Caki2 (cell line): ENCODE measurements at regions not wholly inside any gene's neighbourhood (a gene's known extent, or its start where the extent isn't known, plus 50 kb on each side); places are given as distances from the start of the nearest gene placed in this dataset.
"Not testable (repeated sequence)": the region's sequence is repeated elsewhere in the genome, so short reads cannot be mapped to it uniquely, and the experiment has no call there.

Experiments used
- DNase-seq: peaks from one replicate; pipeline ENCODE4 v3.0.0-alpha.2; 2015; ENCODE audit warnings: low read depth
- in situ Hi-C: cut with HindIII; loops from 2 replicates; pipeline ENCODE4 v1.10.0; 2016; ENCODE audit warnings: low sequenced_read_pairs, low pct_unique_long_range_greater_than_20kb, mixed read lengths

GRCh38 chr14:57013987-57014386, 203.7 kb upstream of the OTX2 start:
- DNase-seq = no peak
- in situ Hi-C loops = no loop called here

DNA sequence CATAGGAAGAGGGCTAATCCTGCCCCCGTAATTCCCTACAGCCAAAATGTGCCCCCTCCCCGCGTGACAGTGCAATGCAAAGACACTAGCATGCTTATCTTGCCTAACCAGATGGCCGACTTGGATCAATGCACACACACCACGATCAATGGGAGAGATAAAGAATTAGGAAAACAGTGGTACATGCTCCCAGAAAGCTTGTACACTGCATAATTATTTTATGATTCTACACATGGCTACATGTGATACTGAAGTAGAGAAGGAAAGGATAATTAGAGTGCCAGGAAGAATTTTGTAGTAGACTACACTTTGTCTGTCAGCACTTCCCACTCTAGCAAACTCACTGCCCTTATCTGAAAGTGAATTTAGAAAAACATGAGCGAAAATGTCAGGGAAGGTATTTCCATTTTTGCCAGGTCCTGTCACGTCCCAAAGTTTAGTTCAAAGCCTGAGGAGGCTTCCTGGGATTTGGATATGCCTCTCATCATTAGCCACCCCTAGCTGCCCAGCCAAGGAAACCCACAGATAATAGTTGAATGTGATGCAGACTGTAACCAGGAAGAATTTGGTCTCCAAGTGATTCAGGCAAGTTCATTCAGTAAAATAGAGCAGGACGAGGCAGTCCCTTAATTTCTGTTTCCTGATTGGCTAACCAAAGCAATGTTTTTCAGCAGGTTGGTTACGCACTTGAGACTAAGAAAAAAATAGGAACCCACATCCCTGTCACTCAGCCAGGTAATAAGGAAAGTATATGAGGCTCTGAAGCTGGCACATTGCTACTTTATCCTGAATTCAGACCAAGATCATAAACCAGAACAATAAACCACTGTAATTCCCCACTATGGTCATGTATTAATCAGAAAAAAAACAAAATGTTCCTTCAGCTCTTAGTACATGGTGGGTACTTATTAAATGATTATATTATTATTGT, 199.6 kb upstream of the OTX2 start:
- DNase-seq = no peak

DNA sequence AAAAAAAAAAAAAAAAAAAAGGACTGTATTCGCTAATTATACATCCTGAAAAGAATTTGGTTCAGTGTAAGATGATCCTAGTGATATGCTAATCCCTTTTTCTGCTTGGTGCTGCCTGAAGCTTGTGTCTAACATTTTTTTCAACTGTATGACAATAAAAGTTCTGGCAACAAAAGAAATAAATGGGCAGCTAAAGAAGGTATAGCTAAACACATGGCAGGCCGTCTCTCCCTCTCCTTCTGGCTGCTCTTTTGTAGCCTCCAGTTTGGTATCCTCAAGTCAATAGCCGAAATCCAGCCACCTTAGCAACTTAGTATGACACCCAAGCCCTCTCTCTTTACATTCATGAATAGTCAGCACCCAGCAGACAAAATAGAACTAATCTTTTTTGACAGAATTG, 198.3 kb upstream of the OTX2 start:
- in situ Hi-C loops = no loop called here
- DNase-seq = no peak

More for the DNA sequence above, 199.6 kb upstream of the OTX2 start:
- in situ Hi-C loops = no loop called here

- in situ Hi-C loops = no loop called here
- no peak for DNase-seq
Measured at GRCh38 chr14:56998728-56999127, 188.4 kb upstream of the OTX2 start.

GRCh38 chr14:56996721-56997399, 186.6 kb upstream of the OTX2 start:
- in situ Hi-C loops = no loop called here
- no peak for DNase-seq

DNA sequence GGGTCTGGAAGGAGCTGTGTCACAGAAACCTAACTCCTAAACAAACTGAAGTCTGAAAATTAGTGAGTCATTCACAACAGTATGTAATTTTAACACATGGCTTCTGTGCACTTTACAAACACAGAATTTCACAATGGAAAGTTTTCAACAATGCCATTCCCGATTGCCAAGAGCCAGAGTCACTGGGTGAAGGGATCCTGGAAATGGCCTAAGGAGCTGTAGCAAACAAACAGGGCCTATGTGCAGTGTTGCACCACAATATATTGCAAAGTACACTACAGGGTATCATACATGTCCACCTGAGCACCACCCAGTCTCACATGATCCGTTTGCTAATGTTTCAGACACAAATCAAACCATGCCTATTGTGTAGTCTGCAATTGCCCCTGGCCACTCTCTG, 184.7 kb upstream of the OTX2 start:
- in situ Hi-C loops = no loop called here
- no peak for DNase-seq

DNA sequence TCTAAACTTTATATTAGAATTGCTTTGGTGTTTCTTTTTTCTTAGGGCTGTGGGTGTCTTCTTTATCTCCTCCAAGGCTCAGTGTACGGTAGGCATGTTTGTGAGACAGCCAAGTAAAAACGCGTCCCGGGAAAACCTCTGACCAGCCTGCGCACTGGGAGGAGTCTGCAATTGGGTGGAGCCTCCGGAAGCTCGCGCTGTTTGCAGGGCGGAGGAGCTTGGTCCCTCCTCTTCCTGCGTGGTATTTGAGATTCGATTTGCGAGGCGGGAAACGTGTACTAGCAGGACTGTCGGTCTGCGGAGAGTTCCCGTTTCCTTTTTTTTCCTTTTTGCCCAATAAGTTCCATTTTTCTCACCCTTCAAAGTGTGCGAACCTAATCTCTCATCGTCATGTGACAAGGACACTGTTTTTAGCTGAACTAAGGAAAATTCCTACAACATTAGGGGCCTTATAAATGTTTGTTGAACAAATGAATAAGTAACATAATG, 182.1 kb upstream of the OTX2 start:
- no peak for DNase-seq
- in situ Hi-C loops = no loop called here

DNA sequence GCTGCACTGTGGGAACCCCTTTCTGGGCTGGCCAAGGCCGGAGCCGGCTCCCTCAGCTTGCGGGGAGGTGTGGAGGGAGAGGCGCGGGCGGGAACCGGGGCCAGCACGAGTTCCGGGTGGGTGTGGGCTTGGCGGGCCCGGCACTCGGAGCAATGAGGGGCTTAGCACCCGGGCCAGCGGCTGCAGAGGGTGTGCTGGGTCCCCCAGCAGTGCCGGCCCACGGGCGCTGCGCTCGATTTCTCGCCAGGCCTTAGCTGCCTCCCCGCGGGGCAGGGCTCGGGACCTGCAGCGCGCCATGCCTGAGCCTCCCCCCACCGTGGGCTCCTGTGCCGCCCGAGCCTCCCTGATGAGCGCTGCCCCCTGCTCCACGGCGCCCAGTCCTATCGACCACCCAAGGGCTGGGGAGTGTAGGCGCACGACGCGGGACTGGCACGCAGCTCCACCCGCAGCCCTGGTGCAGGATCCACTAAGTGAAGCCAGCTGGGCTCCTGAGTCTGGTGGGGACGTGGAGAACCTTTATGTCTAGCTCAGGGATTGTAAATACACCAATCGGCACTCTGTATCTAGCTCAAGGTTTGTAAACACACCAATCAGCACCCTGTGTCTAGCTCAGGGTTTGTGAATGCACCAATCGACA, 180.8 kb upstream of the OTX2 start:
- DNase-seq, in situ Hi-C loops: not testable (repeated sequence)

DNA sequence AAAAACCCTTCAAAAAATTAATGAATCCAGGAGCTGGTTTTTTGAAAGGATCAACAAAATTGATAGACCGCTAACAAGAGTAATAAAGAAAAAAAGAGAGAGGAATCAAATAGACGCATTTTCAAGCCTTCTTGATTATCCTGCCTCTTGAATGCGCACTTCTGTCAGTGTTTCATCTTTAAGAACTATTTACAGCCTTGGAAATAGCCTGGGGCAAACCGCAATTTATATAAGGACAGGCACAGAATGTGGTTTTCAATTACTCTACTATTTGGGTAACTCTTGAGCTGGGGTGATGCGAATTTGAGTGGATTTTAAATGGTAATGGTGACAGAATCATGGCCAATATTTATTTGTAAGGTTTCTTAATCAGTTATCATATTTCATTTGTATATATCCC, 179.1 kb upstream of the OTX2 start:
- DNase-seq = no peak
- in situ Hi-C loops = no loop called here

- in situ Hi-C loops = no loop called here
- DNase-seq = peak; percentile 1
Measured at GRCh38 chr14:56979936-56980335, 169.7 kb upstream of the OTX2 start.

DNA sequence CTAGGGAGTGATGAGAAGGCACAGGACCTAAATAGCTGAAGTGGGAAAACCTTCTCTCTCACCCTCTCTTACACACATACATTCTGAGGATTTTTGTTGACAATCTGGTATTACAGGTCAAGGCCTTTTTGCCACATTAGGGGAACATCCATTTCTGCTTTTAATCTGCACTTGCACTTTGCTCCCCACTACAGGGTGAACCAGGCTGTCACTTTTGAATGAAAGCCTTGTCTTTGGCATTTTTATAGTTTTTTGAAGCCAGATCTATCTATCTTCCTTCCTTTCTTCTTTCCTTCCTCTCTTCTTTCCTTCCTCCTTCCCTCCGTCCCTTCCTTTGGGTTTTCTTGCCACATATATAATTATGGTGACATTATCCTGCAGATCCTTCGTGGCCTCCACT, 165.9 kb upstream of the OTX2 start:
- DNase-seq = no peak
- in situ Hi-C loops = no loop called here

- DNase-seq = no peak
- in situ Hi-C loops = no loop called here
Measured at GRCh38 chr14:56975521-56975920, 165.2 kb upstream of the OTX2 start.

- in situ Hi-C loops = no loop called here
- no peak for DNase-seq
Measured at GRCh38 chr14:56972948-56973347, 162.7 kb upstream of the OTX2 start.

DNA sequence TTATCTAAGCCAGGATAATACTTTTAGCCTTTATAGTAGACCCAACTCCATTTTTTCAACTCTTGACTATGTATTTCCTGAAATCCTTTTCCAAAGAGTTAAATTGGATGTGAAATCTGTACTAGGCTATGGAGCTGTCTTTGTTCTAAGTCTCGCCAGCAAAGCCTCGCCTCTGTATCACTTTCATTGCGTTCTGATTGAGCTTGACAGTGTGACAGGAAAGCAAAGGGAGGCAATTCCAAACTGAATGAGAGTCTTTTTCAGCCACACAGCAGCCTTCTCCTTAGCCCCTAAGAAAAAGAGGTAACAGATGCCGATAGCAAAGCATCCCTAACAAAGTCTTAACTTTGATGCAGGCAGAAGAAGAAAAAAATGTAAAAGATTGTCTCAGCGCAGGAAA, 154.6 kb upstream of the OTX2 start:
- DNase-seq = no peak
- in situ Hi-C loops = no loop called here

DNA sequence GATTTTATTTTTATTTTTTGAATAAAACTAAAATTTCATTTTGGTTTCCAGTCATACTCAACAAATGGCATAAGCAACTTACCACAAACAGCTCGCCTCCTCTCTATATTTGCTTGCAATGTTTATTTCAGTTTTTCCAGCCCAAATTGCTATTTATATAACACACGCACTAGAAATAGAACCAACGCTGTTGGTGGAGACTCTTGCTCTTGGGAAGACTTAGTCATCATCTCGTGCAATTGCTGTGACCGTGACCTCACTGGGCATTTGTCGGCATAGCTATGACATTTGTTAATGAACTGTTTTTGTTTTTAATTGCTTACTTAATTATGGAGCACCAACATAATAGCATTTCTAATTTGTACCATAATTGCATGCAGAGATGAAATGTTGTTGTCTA, 153.1 kb upstream of the OTX2 start:
- no peak for DNase-seq
- in situ Hi-C loops = no loop called here

DNA sequence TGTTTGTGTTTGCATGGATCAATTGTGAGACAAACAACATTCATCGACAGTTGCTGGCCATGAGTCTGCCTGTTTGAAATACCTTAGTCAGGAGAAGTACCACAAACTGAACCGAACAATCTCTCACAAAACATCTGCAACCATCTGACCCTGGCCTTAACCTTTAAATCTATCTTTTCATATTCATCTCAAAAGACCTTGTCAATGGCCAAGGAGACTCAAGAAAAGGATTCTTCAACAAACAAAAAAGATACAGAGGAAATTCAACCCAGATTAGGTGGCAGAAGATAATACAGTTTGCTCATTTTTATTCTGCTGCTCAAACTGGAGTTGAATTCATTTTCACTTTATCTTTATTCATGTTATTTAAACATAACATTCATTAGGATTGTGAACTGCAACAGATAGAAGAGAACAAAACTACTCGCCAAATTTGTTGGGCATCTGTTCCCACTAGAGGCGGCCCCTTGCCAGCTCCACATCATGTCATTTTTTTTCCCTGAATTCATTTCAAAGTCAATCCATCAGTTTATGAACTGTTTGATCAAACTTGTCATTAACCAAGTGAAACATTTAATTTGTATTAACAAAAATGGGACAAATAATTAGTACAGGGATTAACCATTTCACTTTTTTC, 152.3 kb upstream of the OTX2 start:
- no peak for DNase-seq
- in situ Hi-C loops = no loop called here

GRCh38 chr14:56959869-56960268, 149.6 kb upstream of the OTX2 start:
- in situ Hi-C loops = no loop called here
- no peak for DNase-seq

- in situ Hi-C loops = no loop called here
- no peak for DNase-seq
Measured at GRCh38 chr14:56959121-56959520, 148.8 kb upstream of the OTX2 start.

- no peak for DNase-seq
- in situ Hi-C loops = no loop called here
Measured at GRCh38 chr14:56956182-56956581, 145.9 kb upstream of the OTX2 start.
